ENCODE measurements at regions not wholly inside any gene's neighbourhood (a gene's known extent, or its start where the extent isn't known, plus 50 kb on each side); places are given as distances from the start of the nearest gene placed in this dataset.

DNA sequence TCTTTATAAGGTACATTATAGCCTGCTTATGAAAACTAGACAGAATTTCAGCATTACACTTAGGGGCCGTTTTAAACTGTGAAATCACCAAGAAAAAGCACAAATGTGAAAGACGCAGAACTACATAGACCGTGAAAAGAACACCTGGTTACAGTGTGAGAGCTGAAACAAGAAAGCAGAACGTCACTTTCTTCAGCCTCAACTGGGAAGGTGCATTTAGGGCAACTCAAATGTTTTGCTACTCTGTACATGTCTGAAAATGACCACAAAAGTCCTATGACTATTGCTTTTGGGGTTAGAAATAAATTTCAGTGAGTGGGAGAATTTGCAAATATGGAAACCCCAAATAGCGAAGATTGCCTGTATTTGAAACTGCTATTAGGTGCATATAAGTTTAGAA, 268.7 kb downstream of the OLFM3 start:
- no peak for DNase-seq

- DNase-seq, result no peak
Observed at GRCh38 chr1:101730559-101730958, 266.2 kb downstream of the OLFM3 start.

DNA sequence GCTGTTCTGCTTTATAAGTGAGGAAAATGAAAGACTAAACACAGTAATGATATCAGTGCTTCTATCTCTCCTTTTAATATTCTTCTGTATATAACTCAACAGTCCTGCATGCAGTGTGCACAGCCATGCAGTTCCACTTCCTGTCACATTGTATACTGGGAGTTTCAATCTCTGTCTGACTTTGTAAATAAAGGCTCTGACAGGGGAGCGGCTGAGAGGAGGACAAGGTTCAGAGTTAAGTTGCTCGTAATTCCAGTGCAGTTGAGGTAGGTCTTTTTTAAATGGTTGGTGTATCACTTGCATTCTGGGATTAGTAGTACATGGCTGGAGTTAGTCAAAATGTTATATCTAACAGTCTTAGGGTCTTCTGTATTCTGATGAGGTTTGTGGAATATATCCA, 264.5 kb downstream of the OLFM3 start:
- DNase-seq, result no peak

GRCh38 chr1:101733340-101733739, 263.4 kb downstream of the OLFM3 start:
- DNase-seq, result no peak

GRCh38 chr1:101738475-101738874, 258.3 kb downstream of the OLFM3 start:
- DNase-seq, result no peak

- DNase-seq, result no peak
Observed at GRCh38 chr1:101739146-101739545, 257.6 kb downstream of the OLFM3 start.

DNA sequence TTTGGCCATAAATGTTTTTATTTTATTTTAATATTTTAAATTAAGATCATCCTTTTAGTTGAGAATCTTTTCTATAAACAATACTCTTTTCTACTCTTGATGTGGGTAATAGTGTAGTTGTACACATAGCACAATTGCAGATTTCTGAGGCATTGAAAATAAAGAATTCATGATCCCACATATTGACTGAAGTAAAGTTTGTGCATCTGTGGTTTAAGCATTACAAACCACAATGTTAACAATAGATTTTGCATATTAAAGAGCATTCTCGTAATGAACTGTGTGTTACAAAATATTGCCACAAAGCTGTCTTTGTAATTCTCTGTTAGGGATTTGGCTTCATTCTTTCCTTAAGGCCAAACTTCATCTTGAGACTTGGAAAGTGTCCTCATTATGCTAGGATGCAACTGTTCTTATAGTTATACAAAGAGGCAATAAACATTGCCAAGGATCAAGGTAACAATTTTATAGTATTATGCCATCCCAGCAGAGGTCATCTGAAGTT, 256.8 kb downstream of the OLFM3 start:
- DNase-seq, result no peak

DNA sequence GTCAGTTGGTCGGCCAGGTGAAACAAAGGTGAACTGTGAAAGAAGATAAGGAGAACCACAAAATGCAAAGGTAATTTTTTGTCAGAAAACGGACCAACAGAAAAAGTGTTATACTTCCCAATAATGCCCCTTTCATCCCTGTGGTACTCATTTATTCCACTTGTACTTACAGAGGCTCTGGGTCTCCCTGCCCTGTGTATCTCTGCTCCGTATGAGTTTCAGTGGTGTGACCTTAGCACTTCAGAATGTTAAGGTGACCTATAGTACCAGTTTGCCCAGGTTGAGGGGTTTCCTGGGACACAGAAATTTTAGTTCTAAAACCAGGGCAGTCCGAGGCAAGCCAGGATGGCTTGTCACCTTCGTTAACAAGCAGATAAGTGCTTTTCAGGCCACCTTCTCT, 254.8 kb downstream of the OLFM3 start:
- DNase-seq, result no peak

GRCh38 chr1:101742509-101742908, 254.2 kb downstream of the OLFM3 start:
- no peak for DNase-seq

- no peak for DNase-seq
Observed at GRCh38 chr1:101745551-101746270, 251.0 kb downstream of the OLFM3 start.

- DNase-seq, result no peak
Observed at GRCh38 chr1:101748077-101748476, 248.6 kb downstream of the OLFM3 start.
